Mucosa of rectum (tissue), 2 donors: ENCODE measurements at regions not wholly inside any gene's neighbourhood (a gene's known extent, or its start where the extent isn't known, plus 50 kb on each side); places are given as distances from the start of the nearest gene placed in this dataset.
A peak's percentile ranks its signal among the peaks of the same experiment; 100 is the strongest.

Source experiments
- H3K27ac ChIP-seq, 2 donors: one replicate each; pipeline ENCODE4 v1.7.0; 2013; ENCODE audit warnings: inconsistent platforms in 2 of 2, low read depth in 2 of 2, low read length in 2 of 2
- H3K27me3 ChIP-seq, 2 donors: one replicate each; pipeline ENCODE4 v1.7.0; 2013; ENCODE audit warnings: low read length in 2 of 2; ENCODE audit not compliant: control insufficient read depth in 2 of 2, insufficient read depth in 2 of 2
- H3K36me3 ChIP-seq, 2 donors: one replicate each; pipeline ENCODE4 v1.7.0; 2013; ENCODE audit warnings: low read length in 2 of 2; ENCODE audit not compliant: control insufficient read depth in 2 of 2, insufficient read depth in 2 of 2
- H3K4me1 ChIP-seq, 2 donors: one replicate each; pipeline ENCODE4 v1.7.0; 2013; ENCODE audit warnings: low read length in 2 of 2, mild to moderate bottlenecking in 1 of 2; ENCODE audit not compliant: control insufficient read depth in 2 of 2, insufficient read depth in 2 of 2
- H3K4me3 ChIP-seq, 2 donors: one replicate each; pipeline ENCODE4 v1.7.0; 2013; ENCODE audit warnings: low read length in 2 of 2
- H3K9ac ChIP-seq, 2 donors: one replicate each; pipeline ENCODE4 v1.7.0; 2013; ENCODE audit warnings: low read length in 2 of 2, low read depth in 1 of 2, mild to moderate bottlenecking in 1 of 2
- H3K9me3 ChIP-seq, 2 donors: one replicate each; pipeline ENCODE4 v1.7.0; 2013; ENCODE audit warnings: low read length in 2 of 2; ENCODE audit not compliant: control insufficient read depth in 2 of 2
- donor health status: healthy.
- donor health status: Normal muscosa, but diverticular disease.

GRCh38 chr6:44642870-44643522 lies 255.5 kb downstream of the CDC5L start:
- H3K4me3 ChIP-seq, result no peak overlapping the region
- H3K9me3 ChIP-seq, result no peaks in the 10 kb centered on the region
- H3K4me1 ChIP-seq, result no peaks in the 10 kb centered on the region
- no peaks in the 10 kb centered on the region for H3K36me3 ChIP-seq
- H3K27ac ChIP-seq, result no peak overlapping the region
- no peaks in the 10 kb centered on the region for H3K27me3 ChIP-seq
- no peak overlapping the region for H3K9ac ChIP-seq

GRCh38 chr6:44645276-44645675 lies 257.8 kb downstream of the CDC5L start:
- Histone ChIP-seq H3K27me3 (no peaks in the 10 kb centered on the region), H3K36me3 (no peaks in the 10 kb centered on the region), H3K4me1 (no peaks in the 10 kb centered on the region), H3K4me3 (no peak overlapping the region), H3K27ac (no peak overlapping the region), H3K9ac (no peak overlapping the region), H3K9me3 (no peaks in the 10 kb centered on the region)

- Histone ChIP-seq H3K27me3 (no peaks in the 10 kb centered on the region), H3K9ac (no peak overlapping the region), H3K9me3 (no peaks in the 10 kb centered on the region), H3K4me3 (no peak overlapping the region), H3K4me1 (no peaks in the 10 kb centered on the region), H3K36me3 (no peaks in the 10 kb centered on the region), H3K27ac (no peak overlapping the region)
Observed at GRCh38 chr6:44646355-44646754, 258.8 kb downstream of the CDC5L start.

GRCh38 chr6:44649365-44650025 lies 262.0 kb downstream of the CDC5L start:
- Histone ChIP-seq H3K9me3 (no peaks in the 10 kb centered on the region), H3K4me3 (no peak overlapping the region), H3K27ac (no peak overlapping the region), H3K36me3 (no peaks in the 10 kb centered on the region), H3K27me3 (no peaks in the 10 kb centered on the region), H3K9ac (no peak overlapping the region), H3K4me1 (no peaks in the 10 kb centered on the region)

GRCh38 chr6:44650495-44650894 lies 263.0 kb downstream of the CDC5L start:
- H3K27me3 ChIP-seq, result no peaks in the 10 kb centered on the region
- no peaks in the 10 kb centered on the region for H3K9me3 ChIP-seq
- H3K27ac ChIP-seq, result no peak overlapping the region
- H3K36me3 ChIP-seq, result no peaks in the 10 kb centered on the region
- H3K4me1 ChIP-seq, result no peaks in the 10 kb centered on the region
- no peak overlapping the region for H3K4me3 ChIP-seq
- H3K9ac ChIP-seq, result no peak overlapping the region

- Histone ChIP-seq H3K9ac (no peak overlapping the region), H3K9me3 (no peaks in the 10 kb centered on the region), H3K27ac (no peak overlapping the region), H3K4me1 (peaks cover 0 to 3% of the 10 kb centered on the region in 2 donors), H3K27me3 (no peaks in the 10 kb centered on the region), H3K36me3 (no peaks in the 10 kb centered on the region), H3K4me3 (no peak overlapping the region)
Observed at GRCh38 chr6:44650947-44651346, 263.4 kb downstream of the CDC5L start.

GRCh38 chr6:44651604-44652003 lies 264.1 kb downstream of the CDC5L start:
- H3K4me1 ChIP-seq, result peaks cover 0 to 3% of the 10 kb centered on the region in 2 donors
- no peaks in the 10 kb centered on the region for H3K9me3 ChIP-seq
- H3K36me3 ChIP-seq, result no peaks in the 10 kb centered on the region
- H3K27me3 ChIP-seq, result no peaks in the 10 kb centered on the region
- H3K9ac ChIP-seq, result no peak overlapping the region
- no peak overlapping the region for H3K27ac ChIP-seq
- no peak overlapping the region for H3K4me3 ChIP-seq

- Histone ChIP-seq H3K27me3 (no peaks in the 10 kb centered on the region), H3K9me3 (no peaks in the 10 kb centered on the region), H3K27ac (no peak overlapping the region), H3K4me1 (peaks cover 0 to 3% of the 10 kb centered on the region in 2 donors), H3K36me3 (no peaks in the 10 kb centered on the region), H3K9ac (no peak overlapping the region), H3K4me3 (no peak overlapping the region)
Observed at GRCh38 chr6:44652547-44652946, 265.0 kb downstream of the CDC5L start.

GRCh38 chr6:44653091-44653490 lies 265.6 kb downstream of the CDC5L start:
- H3K4me3 ChIP-seq, result no peak overlapping the region
- no peaks in the 10 kb centered on the region for H3K36me3 ChIP-seq
- H3K27ac ChIP-seq, result no peak overlapping the region
- no peaks in the 10 kb centered on the region for H3K27me3 ChIP-seq
- peaks cover 0 to 3% of the 10 kb centered on the region in 2 donors for H3K4me1 ChIP-seq
- H3K9ac ChIP-seq, result no peak overlapping the region
- no peaks in the 10 kb centered on the region for H3K9me3 ChIP-seq

- no peaks in the 10 kb centered on the region for H3K27me3 ChIP-seq
- H3K9ac ChIP-seq, result no peak overlapping the region
- H3K27ac ChIP-seq, result no peak overlapping the region
- no peaks in the 10 kb centered on the region for H3K9me3 ChIP-seq
- H3K4me3 ChIP-seq, result peak overlapping the region in 1 of 2 donors; percentile 20
- peaks cover 0 to 3% of the 10 kb centered on the region in 2 donors for H3K4me1 ChIP-seq
- H3K36me3 ChIP-seq, result no peaks in the 10 kb centered on the region
Observed at GRCh38 chr6:44653761-44654218, 266.3 kb downstream of the CDC5L start.
